HG03159 (cell line): ENCODE measurements at regions not wholly inside any gene's neighbourhood (a gene's known extent, or its start where the extent isn't known, plus 50 kb on each side); places are given as distances from the start of the nearest gene placed in this dataset.
"Not testable (repeated sequence)": the region's sequence is repeated elsewhere in the genome, so short reads cannot be mapped to it uniquely, and the experiment has no call there.

ENCODE experiments used
- ATAC-seq: cut with Tn5 transposase; IDR thresholded peaks from one replicate; pipeline ENCODE4 v1.9.1; 2021; ENCODE audit warnings: mild to moderate bottlenecking, moderate library complexity; ENCODE audit not compliant: unreplicated experiment

DNA sequence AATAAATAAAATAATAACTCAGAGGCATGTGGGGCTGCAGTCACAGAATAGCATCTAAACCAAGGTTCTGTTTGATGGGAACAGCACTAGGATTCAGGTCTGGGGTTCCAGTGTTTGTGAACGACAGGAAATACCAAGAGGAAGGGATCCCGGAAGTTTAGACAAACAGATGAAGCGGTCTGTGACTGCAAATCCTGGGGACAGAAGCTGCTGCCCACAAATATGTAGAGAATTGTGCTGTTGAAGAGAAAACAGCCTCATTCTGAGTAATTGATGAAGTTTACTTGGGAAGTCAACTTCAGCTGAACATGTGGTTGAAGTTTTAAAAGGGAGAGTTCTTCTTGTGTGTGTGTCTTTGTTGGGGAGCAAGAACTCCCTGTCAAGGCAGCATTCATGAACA lies 98.4 kb upstream of the TBX5 start:
- no peak for ATAC-seq

DNA sequence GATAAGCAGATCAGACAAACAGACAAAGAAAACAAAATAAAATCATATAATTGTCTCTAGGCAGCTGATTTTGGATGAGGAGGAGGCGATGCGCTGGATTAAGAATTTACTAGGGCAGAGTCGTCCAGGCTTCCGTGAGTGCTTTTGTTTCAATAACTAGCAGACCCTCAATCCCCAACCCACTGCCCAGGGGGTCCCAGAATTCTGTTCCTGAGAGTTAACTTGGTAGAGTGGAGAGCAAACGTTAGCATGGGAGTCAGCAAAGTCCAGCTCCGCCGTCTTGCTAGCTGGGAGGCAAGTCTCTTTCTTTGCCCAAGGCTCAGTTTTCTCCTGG lies 95.5 kb upstream of the TBX5 start:
- no peak for ATAC-seq

DNA sequence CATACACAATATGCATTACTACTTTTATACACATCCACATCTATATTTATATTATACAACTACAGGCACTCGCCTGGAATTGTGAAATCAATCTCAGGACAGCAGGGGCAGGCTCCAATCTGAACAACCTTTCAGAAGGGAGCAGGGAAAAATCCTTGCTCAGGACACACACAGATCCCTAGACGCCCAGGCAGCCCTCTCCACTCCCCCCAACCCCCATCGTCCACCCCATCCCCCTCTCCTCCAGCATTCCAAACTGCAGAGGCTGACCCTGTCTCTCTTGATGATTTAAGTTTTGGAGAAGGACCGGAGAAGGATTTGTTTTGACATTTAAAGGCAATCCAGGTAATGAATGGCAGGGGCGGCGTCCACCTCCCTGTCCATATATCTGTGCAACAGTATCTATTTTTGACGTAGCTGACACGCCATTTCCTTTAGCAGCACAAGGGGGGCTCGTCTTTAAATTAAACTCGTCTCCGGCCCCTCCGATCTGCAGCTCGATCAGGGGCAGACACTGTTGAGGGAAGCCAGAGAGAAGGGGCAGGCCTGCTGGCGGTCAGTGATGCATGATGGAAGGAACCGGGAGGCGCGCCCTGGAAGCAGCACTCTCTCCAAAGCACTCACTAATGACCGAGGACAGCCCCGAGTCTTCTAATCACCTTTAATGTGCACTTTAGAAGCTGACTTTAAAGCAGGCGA lies 95.0 kb upstream of the TBX5 start:
- ATAC-seq, result no peak

GRCh38 chr12:114500131-114500530 lies 94.2 kb upstream of the TBX5 start:
- no peak for ATAC-seq

GRCh38 chr12:114499338-114499737 lies 93.4 kb upstream of the TBX5 start:
- no peak for ATAC-seq

DNA sequence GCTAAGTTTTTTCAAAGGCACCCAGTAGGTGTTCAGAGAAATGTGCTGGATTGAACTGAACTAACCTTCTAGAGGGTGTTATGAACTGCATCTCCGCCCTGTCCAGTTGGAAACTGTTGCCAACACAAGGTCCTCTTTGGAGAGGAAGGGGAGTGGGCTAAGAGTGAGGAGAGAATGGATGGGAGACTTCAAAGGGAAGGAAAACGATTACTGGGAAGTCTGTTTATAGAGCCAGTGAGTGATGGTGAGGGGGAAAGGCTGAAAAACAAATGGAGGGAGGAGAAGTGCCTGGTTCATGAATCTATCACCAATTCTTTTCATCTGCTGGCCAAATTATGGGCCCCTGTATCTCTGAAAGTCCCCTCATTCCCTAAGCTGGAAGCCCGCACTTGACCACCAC lies 86.0 kb upstream of the TBX5 start:
- ATAC-seq, result no peak

GRCh38 chr12:114484822-114485459 lies 79.0 kb upstream of the TBX5 start:
- not testable (repeated sequence) for ATAC-seq

DNA sequence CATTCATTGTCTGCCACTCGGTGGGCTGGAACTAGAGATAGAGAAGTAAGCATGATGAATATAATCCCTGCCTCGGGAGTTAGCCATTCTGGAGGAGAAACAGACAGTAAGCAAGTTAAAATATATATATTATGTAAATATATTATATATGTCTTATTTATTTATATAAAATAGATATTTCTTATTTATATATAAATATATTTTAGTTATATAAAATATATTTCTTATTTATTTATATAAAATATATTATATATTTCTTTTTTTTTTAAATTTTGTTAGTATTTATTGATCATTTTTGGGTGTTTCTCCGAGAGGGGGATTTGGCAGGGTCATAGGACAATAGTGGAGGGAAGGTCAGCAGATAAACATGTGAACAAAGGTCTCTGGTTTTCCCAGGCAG lies 78.1 kb upstream of the TBX5 start:
- no peak for ATAC-seq

DNA sequence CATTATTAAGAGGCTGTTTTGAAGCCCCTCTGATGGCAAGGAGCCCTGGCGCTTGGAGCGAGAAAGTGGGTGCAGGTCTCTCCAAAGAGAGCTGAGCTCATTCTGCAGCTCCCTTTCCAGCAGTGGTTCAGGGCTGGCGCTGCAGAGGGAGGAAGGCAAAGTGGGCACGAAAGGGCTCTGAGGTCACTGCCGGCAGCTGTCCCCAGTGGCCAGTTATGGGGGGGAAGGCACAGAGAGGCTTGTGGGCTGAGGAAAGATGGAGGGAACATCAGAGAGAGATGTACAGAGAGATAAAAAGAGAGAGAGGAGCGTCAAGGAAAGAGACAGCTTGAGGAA lies 75.2 kb upstream of the TBX5 start:
- no peak for ATAC-seq

- ATAC-seq, result no peak
Observed at GRCh38 chr12:114480337-114481199, 74.6 kb upstream of the TBX5 start.

DNA sequence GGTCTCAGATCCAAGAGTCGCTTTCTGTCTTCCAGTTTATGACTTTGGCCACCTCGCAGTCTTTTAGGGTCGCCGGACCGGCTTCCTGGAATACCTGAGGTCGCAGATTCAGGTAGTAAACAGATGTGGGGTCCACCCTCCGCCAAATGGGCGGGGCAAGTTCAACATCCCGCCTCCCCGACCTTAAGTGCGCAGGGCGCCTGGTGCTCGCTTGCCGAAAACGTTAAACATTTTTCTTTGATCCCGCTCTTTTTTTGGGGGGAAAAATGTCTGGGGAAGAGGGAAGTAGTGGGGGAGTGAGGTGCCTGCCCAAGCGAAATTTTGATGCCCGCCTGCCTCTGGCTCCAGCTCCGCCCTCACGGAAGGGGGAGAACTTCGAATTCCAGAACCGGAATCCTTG lies 73.9 kb upstream of the TBX5 start:
- no peak for ATAC-seq

GRCh38 chr12:114478865-114479264 lies 72.9 kb upstream of the TBX5 start:
- no peak for ATAC-seq

GRCh38 chr12:114477989-114478395 lies 72.0 kb upstream of the TBX5 start:
- ATAC-seq, result no peak

- no peak for ATAC-seq
Observed at GRCh38 chr12:114476159-114476558, 70.2 kb upstream of the TBX5 start.

DNA sequence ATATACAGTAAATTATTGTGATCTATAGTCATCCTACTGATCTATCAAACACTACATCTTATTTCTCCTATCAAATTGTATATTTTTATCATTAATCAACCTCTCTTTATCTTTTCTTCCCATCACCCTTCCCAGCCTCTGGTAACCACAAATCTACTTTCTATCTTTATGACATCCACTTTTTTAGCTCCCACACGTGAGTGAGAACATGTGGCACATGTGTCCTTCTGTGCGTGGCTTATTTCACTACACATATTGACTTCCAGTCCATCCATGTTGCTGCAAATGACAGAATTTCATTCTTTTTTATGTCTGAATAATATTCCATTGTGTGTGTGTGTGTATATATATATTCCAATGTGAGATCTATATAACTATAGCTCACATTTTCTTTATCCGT lies 67.8 kb upstream of the TBX5 start:
- no peak for ATAC-seq

DNA sequence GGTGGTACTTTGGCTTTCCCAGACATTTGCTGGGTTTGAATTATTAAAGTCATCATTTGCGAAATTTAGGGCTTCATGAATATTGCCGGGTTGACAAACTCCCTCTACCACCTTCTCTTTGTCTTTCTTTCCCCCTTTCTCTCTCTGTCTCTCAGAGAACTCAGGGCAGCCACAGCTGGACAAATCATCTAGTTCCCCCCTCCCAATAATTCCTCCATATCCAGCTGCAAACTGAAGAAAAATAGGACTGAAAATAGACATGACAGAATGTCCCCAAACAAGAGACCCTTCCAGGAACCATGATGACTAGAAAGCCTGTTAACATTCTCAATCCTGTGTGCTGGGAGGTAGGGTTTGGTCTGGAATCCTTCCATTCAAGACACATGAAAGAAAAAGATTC lies 67.1 kb upstream of the TBX5 start:
- ATAC-seq, result no peak

DNA sequence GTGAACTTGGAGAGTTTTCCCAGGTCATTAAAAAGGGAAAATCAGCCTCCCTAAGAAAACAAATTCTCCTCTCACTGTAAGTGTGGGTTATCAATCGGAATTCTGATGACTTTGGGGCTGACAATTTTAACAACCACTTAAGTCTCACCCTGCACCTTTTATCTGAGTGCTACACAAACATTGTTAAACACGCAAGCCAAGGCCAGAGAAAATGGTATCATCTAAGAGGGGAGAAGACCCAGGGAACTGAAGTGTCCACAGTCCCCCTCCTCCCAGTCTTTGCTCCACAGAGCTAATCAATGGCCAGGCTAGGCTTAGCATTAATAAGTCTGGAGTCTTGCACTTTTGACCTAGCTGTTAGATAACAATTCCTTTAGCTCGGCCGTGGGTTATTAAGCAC lies 51.7 kb upstream of the TBX5 start:
- ATAC-seq, result no peak
